ENCODE measurements at regions not wholly inside any gene's neighbourhood (a gene's known extent, or its start where the extent isn't known, plus 50 kb on each side); places are given as distances from the start of the nearest gene placed in this dataset.

- Histone ChIP-seq H3K9ac (ENCODE audit: low read depth, low read length) (no peak overlapping the region), H3K36me3 (ENCODE audit: insufficient read depth, low read length) (no peaks in the 10 kb centered on the region), H3K4me1 (ENCODE audit: insufficient read depth, low read length) (no peaks in the 10 kb centered on the region), H3K9me3 (ENCODE audit: control insufficient read depth, insufficient read depth, low read length) (no peaks in the 10 kb centered on the region)
Observed at GRCh38 chr7:85730012-85730411, 543.2 kb upstream of the SEMA3D start.

- H3K9me3 ChIP-seq (ENCODE audit: control insufficient read depth, insufficient read depth, low read length), result no peaks in the 10 kb centered on the region
- H3K4me1 ChIP-seq (ENCODE audit: insufficient read depth, low read length), result peaks cover 5% of the 10 kb centered on the region; the same call in 1 of the 2 replicates
- no peaks in the 10 kb centered on the region for H3K36me3 ChIP-seq (ENCODE audit: insufficient read depth, low read length)
- no peak overlapping the region for H3K9ac ChIP-seq (ENCODE audit: low read depth, low read length)
Observed at GRCh38 chr7:85725026-85725425, 538.2 kb upstream of the SEMA3D start.

- no peak overlapping the region for H3K9ac ChIP-seq (ENCODE audit: low read depth, low read length)
- H3K9me3 ChIP-seq (ENCODE audit: control insufficient read depth, insufficient read depth, low read length), result no peaks in the 10 kb centered on the region
- H3K4me1 ChIP-seq (ENCODE audit: insufficient read depth, low read length), result peaks cover 8% of the 10 kb centered on the region; the same call in 1 of the 2 replicates
- no peaks in the 10 kb centered on the region for H3K36me3 ChIP-seq (ENCODE audit: insufficient read depth, low read length)
Observed at GRCh38 chr7:85719981-85720953, 533.4 kb upstream of the SEMA3D start.

- H3K36me3 ChIP-seq (ENCODE audit: insufficient read depth, low read length), result no peaks in the 10 kb centered on the region
- no peaks in the 10 kb centered on the region for H3K9me3 ChIP-seq (ENCODE audit: control insufficient read depth, insufficient read depth, low read length)
- peaks cover 8% of the 10 kb centered on the region; the same call in 1 of the 2 replicates for H3K4me1 ChIP-seq (ENCODE audit: insufficient read depth, low read length)
- no peak overlapping the region for H3K9ac ChIP-seq (ENCODE audit: low read depth, low read length)
Observed at GRCh38 chr7:85716353-85716752, 529.5 kb upstream of the SEMA3D start.

- Histone ChIP-seq H3K36me3 (ENCODE audit: insufficient read depth, low read length) (no peaks in the 10 kb centered on the region), H3K4me1 (ENCODE audit: insufficient read depth, low read length) (peaks cover 3% of the 10 kb centered on the region; the same call in 1 of the 2 replicates), H3K9me3 (ENCODE audit: control insufficient read depth, insufficient read depth, low read length) (no peaks in the 10 kb centered on the region), H3K9ac (ENCODE audit: low read depth, low read length) (no peak overlapping the region)
Observed at GRCh38 chr7:85714951-85715350, 528.1 kb upstream of the SEMA3D start.

GRCh38 chr7:85714043-85714578 is 527.3 kb upstream of the SEMA3D start:
- H3K9me3 ChIP-seq (ENCODE audit: control insufficient read depth, insufficient read depth, low read length), result no peaks in the 10 kb centered on the region
- no peak overlapping the region for H3K9ac ChIP-seq (ENCODE audit: low read depth, low read length)
- H3K36me3 ChIP-seq (ENCODE audit: insufficient read depth, low read length), result no peaks in the 10 kb centered on the region
- no peaks in the 10 kb centered on the region for H3K4me1 ChIP-seq (ENCODE audit: insufficient read depth, low read length)

- Histone ChIP-seq H3K9ac (ENCODE audit: low read depth, low read length) (no peak overlapping the region), H3K9me3 (ENCODE audit: control insufficient read depth, insufficient read depth, low read length) (no peaks in the 10 kb centered on the region), H3K36me3 (ENCODE audit: insufficient read depth, low read length) (no peaks in the 10 kb centered on the region), H3K4me1 (ENCODE audit: insufficient read depth, low read length) (no peaks in the 10 kb centered on the region)
Observed at GRCh38 chr7:85713171-85713570, 526.3 kb upstream of the SEMA3D start.

- no peaks in the 10 kb centered on the region for H3K36me3 ChIP-seq (ENCODE audit: insufficient read depth, low read length)
- no peak overlapping the region for H3K9ac ChIP-seq (ENCODE audit: low read depth, low read length)
- no peaks in the 10 kb centered on the region for H3K4me1 ChIP-seq (ENCODE audit: insufficient read depth, low read length)
- H3K9me3 ChIP-seq (ENCODE audit: control insufficient read depth, insufficient read depth, low read length), result no peaks in the 10 kb centered on the region
Observed at GRCh38 chr7:85711894-85712293, 525.0 kb upstream of the SEMA3D start.

- H3K4me1 ChIP-seq (ENCODE audit: insufficient read depth, low read length), result no peaks in the 10 kb centered on the region
- H3K9me3 ChIP-seq (ENCODE audit: control insufficient read depth, insufficient read depth, low read length), result no peaks in the 10 kb centered on the region
- H3K9ac ChIP-seq (ENCODE audit: low read depth, low read length), result no peak overlapping the region
- no peaks in the 10 kb centered on the region for H3K36me3 ChIP-seq (ENCODE audit: insufficient read depth, low read length)
Observed at GRCh38 chr7:85710960-85711359, 524.1 kb upstream of the SEMA3D start.

- no peaks in the 10 kb centered on the region for H3K36me3 ChIP-seq (ENCODE audit: insufficient read depth, low read length)
- no peaks in the 10 kb centered on the region for H3K9me3 ChIP-seq (ENCODE audit: control insufficient read depth, insufficient read depth, low read length)
- no peaks in the 10 kb centered on the region for H3K4me1 ChIP-seq (ENCODE audit: insufficient read depth, low read length)
- no peak overlapping the region for H3K9ac ChIP-seq (ENCODE audit: low read depth, low read length)
Observed at GRCh38 chr7:85708221-85708620, 521.4 kb upstream of the SEMA3D start.

- Histone ChIP-seq H3K9ac (ENCODE audit: low read depth, low read length) (no peak overlapping the region), H3K4me1 (ENCODE audit: insufficient read depth, low read length) (no peaks in the 10 kb centered on the region), H3K9me3 (ENCODE audit: control insufficient read depth, insufficient read depth, low read length) (no peaks in the 10 kb centered on the region), H3K36me3 (ENCODE audit: insufficient read depth, low read length) (no peaks in the 10 kb centered on the region)
Observed at GRCh38 chr7:85705076-85705475, 518.2 kb upstream of the SEMA3D start.

GRCh38 chr7:85703251-85704010 is 516.6 kb upstream of the SEMA3D start:
- H3K9ac ChIP-seq (ENCODE audit: low read depth, low read length), result no peak overlapping the region
- no peaks in the 10 kb centered on the region for H3K36me3 ChIP-seq (ENCODE audit: insufficient read depth, low read length)
- no peaks in the 10 kb centered on the region for H3K4me1 ChIP-seq (ENCODE audit: insufficient read depth, low read length)
- no peaks in the 10 kb centered on the region for H3K9me3 ChIP-seq (ENCODE audit: control insufficient read depth, insufficient read depth, low read length)

GRCh38 chr7:85702348-85702747 is 515.5 kb upstream of the SEMA3D start:
- no peaks in the 10 kb centered on the region for H3K9me3 ChIP-seq (ENCODE audit: control insufficient read depth, insufficient read depth, low read length)
- no peak overlapping the region for H3K9ac ChIP-seq (ENCODE audit: low read depth, low read length)

GRCh38 chr7:85699482-85699881 is 512.6 kb upstream of the SEMA3D start:
- Histone ChIP-seq H3K9me3 (ENCODE audit: control insufficient read depth, insufficient read depth, low read length) (no peaks in the 10 kb centered on the region), H3K4me1 (ENCODE audit: insufficient read depth, low read length) (no peaks in the 10 kb centered on the region), H3K9ac (ENCODE audit: low read depth, low read length) (no peak overlapping the region), H3K36me3 (ENCODE audit: insufficient read depth, low read length) (no peaks in the 10 kb centered on the region)

More at GRCh38 chr7:85702348-85702747, 515.5 kb upstream of the SEMA3D start:
- Histone ChIP-seq H3K4me1 (ENCODE audit: insufficient read depth, low read length) (no peaks in the 10 kb centered on the region), H3K36me3 (ENCODE audit: insufficient read depth, low read length) (no peaks in the 10 kb centered on the region)
